GM12865 (cell line): ENCODE measurements at regions not wholly inside any gene's neighbourhood (a gene's known extent, or its start where the extent isn't known, plus 50 kb on each side); places are given as distances from the start of the nearest gene placed in this dataset.
"Not testable (repeated sequence)": the region's sequence is repeated elsewhere in the genome, so short reads cannot be mapped to it uniquely, and the experiment has no call there.

Experiments
- DNase-seq: peaks from one replicate; pipeline ENCODE4 v3.0.0; 2010; ENCODE audit warnings: low read depth
- H3K4me3 ChIP-seq: 2 replicates; pipeline ENCODE4 v1.5.1; 2011; ENCODE audit warnings: mild to moderate bottlenecking, low read depth, low read length, control low read depth
- CTCF ChIP-seq: IDR thresholded peaks from 2 replicates; pipeline ENCODE4 v1.5.1; 2011; ENCODE audit warnings: low read length, control low read depth, low read depth, inconsistent platforms; ENCODE audit not compliant: insufficient read depth; ENCODE audit errors: missing control alignments

- H3K4me3 ChIP-seq: no peak overlapping the region
- no peak for DNase-seq
- TF ChIP-seq CTCF: no peak
Observed at GRCh38 chr6:8855411-8855810, 420.1 kb upstream of the SLC35B3 start.

- H3K4me3 ChIP-seq: no peak overlapping the region
- DNase-seq: no peak
- TF ChIP-seq CTCF: no peak
Observed at GRCh38 chr6:8852332-8852731, 417.0 kb upstream of the SLC35B3 start.

GRCh38 chr6:8846680-8847079, 411.3 kb upstream of the SLC35B3 start:
- not testable (repeated sequence) for H3K4me3 ChIP-seq, DNase-seq

GRCh38 chr6:8845690-8846089, 410.3 kb upstream of the SLC35B3 start:
- DNase-seq: no peak
- TF ChIP-seq CTCF: no peak

GRCh38 chr6:8844968-8845367, 409.6 kb upstream of the SLC35B3 start:
- no peak overlapping the region for H3K4me3 ChIP-seq
- no peak for DNase-seq
- TF ChIP-seq CTCF: no peak

More at GRCh38 chr6:8845690-8846089, 410.3 kb upstream of the SLC35B3 start:
- H3K4me3 ChIP-seq: no peak overlapping the region

GRCh38 chr6:8839626-8840025, 404.3 kb upstream of the SLC35B3 start:
- no peak for DNase-seq
- no peak for TF ChIP-seq CTCF
- no peak overlapping the region for H3K4me3 ChIP-seq

GRCh38 chr6:8837343-8837742, 402.0 kb upstream of the SLC35B3 start:
- no peak overlapping the region for H3K4me3 ChIP-seq
- TF ChIP-seq CTCF: no peak
- no peak for DNase-seq

GRCh38 chr6:8832695-8833094, 397.4 kb upstream of the SLC35B3 start:
- not testable (repeated sequence) for H3K4me3 ChIP-seq, DNase-seq
